ENCODE measurements at regions not wholly inside any gene's neighbourhood (a gene's known extent, or its start where the extent isn't known, plus 50 kb on each side); places are given as distances from the start of the nearest gene placed in this dataset.
A peak's percentile ranks its signal among the peaks of the same experiment; 100 is the strongest.
"Not testable (repeated sequence)": the region's sequence is repeated elsewhere in the genome, so short reads cannot be mapped to it uniquely, and the experiment has no call there.

GRCh38 chr2:180535289-180535688 is 445.1 kb upstream of the UBE2E3 start:
- H2AFZ ChIP-seq (ENCODE audit: low read length) = no peak overlapping the region
- no TSS peak for BruUV-seq (replicated peaks)
- H3K4me1 ChIP-seq (ENCODE audit: insufficient read depth, low read length) = no peaks in the 10 kb centered on the region
- H4K20me1 ChIP-seq (ENCODE audit: low read length) = no peaks in the 10 kb centered on the region
- intact Hi-C loops (cut with micrococcal nuclease) = no loop called here
- no peaks in the 10 kb centered on the region for H3K9me2 ChIP-seq (replicated peaks; ENCODE audit: low read length)
- no peak overlapping the region for H3K4me2 ChIP-seq (ENCODE audit: low read length)
- TF ChIP-seq EZH2phosphoT487 (IDR thresholded peaks at IDR 0.05; ENCODE audit: borderline replicate concordance, low read length) (no peak), EZH2 (IDR thresholded peaks at IDR 0.05; ENCODE audit: low read length, unreplicated experiment) (no peak), CTCF (conservative IDR thresholded peaks at IDR 0.05; ENCODE audit: low read depth, low read length) (no peak)
- CTCF ChIA-PET = no interaction called here
- H3K4me3 ChIP-seq (ENCODE audit: low read length) = no peak overlapping the region
- no peaks in the 10 kb centered on the region for H3K79me2 ChIP-seq (ENCODE audit: low read length)
- no peak overlapping the region for H3K27ac ChIP-seq (ENCODE audit: low read length)
- DNase-seq = no peak
- no peaks in the 10 kb centered on the region for H3K36me3 ChIP-seq (ENCODE audit: low read depth, low read length)
- H3K9ac ChIP-seq (ENCODE audit: low read length) = no peak overlapping the region
- no peaks in the 10 kb centered on the region for H3K9me3 ChIP-seq (ENCODE audit: low read length)
- H3F3A ChIP-seq (ENCODE audit: low read length, unreplicated experiment) = no peaks in the 10 kb centered on the region
- POLR2A ChIA-PET (ENCODE audit: unreplicated experiment) = no interaction called here
- H3K27me3 ChIP-seq (ENCODE audit: low read length) = no peaks in the 10 kb centered on the region
- no peak for ATAC-seq

DNA sequence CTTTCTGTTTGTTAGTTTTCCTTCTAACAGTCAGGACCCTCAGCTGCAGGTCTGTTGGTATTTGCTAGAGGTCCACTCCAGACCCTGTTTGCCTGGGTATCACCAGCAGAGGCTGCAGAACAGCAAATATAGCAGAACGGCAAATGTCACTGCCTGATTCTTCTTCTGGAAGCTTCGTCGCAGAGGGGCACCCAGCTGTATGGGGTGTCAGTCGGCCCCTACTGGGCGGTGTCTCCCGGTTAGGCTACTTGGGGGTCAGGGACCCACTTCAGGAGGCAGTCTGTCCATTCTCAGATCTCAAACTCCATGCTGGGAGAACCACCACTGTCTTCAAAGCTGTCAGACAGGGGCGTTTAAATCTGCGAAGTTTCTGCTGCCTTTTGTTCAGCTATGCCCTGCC is 448.6 kb upstream of the UBE2E3 start:
- H3K4me1 ChIP-seq (ENCODE audit: insufficient read depth, low read length); H3K79me2 ChIP-seq (ENCODE audit: low read length); H3K4me3 ChIP-seq (ENCODE audit: low read length); H3K4me2 ChIP-seq (ENCODE audit: low read length); H3K9me3 ChIP-seq (ENCODE audit: low read length); H3K9ac ChIP-seq (ENCODE audit: low read length); CTCF ChIA-PET; DNase-seq; intact Hi-C loops (cut with micrococcal nuclease); ATAC-seq; H3K36me3 ChIP-seq (ENCODE audit: low read depth, low read length); H2AFZ ChIP-seq (ENCODE audit: low read length); H4K20me1 ChIP-seq (ENCODE audit: low read length); H3F3A ChIP-seq (ENCODE audit: low read length, unreplicated experiment); H3K27ac ChIP-seq (ENCODE audit: low read length); BruUV-seq (replicated peaks); POLR2A ChIA-PET (ENCODE audit: unreplicated experiment); H3K27me3 ChIP-seq (ENCODE audit: low read length); H3K9me2 ChIP-seq (replicated peaks; ENCODE audit: low read length): not testable (repeated sequence)

- intact Hi-C loops (cut with micrococcal nuclease) = loop anchor here (1.0 to 5.0 kb wide), 4 partner anchors 50 to 553 kb away; no protein-coding TSS in a partner anchor
- CTCF ChIA-PET = no interaction called here
- Histone ChIP-seq H3K27me3 (ENCODE audit: low read length) (no peaks in the 10 kb centered on the region), H4K20me1 (ENCODE audit: low read length) (no peaks in the 10 kb centered on the region), H3K4me3 (ENCODE audit: low read length) (no peak overlapping the region), H3K4me2 (ENCODE audit: low read length) (peak overlapping the region; percentile 76), H2AFZ (ENCODE audit: low read length) (peak overlapping the region; percentile 18; the same call in 1 of the 2 replicates), H3F3A (ENCODE audit: low read length, unreplicated experiment) (no peaks in the 10 kb centered on the region), H3K9me2 (replicated peaks; ENCODE audit: low read length) (no peaks in the 10 kb centered on the region), H3K4me1 (ENCODE audit: insufficient read depth, low read length) (peaks cover 52% of the 10 kb centered on the region), H3K27ac (ENCODE audit: low read length) (peak overlapping the region; percentile 96), H3K9me3 (ENCODE audit: low read length) (no peaks in the 10 kb centered on the region), H3K36me3 (ENCODE audit: low read depth, low read length) (no peaks in the 10 kb centered on the region), H3K9ac (ENCODE audit: low read length) (peak overlapping the region; percentile 80), H3K79me2 (ENCODE audit: low read length) (no peaks in the 10 kb centered on the region)
- DNase-seq = no peak
- BruUV-seq (replicated peaks) = TSS peak; percentile 60
- no peak for ATAC-seq
- POLR2A ChIA-PET (ENCODE audit: unreplicated experiment) = interaction anchor here (0.5 kb wide), 1 partner anchor 456 kb away, joined by 4 read pairs; the partner anchor contains the start of gene UBE2E3
- no peak for TF ChIP-seq EZH2phosphoT487 (IDR thresholded peaks at IDR 0.05; ENCODE audit: borderline replicate concordance, low read length)
- TF ChIP-seq CTCF (conservative IDR thresholded peaks at IDR 0.05; ENCODE audit: low read depth, low read length) = no peak
- TF ChIP-seq EZH2 (IDR thresholded peaks at IDR 0.05; ENCODE audit: low read length, unreplicated experiment) = no peak
Observed at GRCh38 chr2:180524499-180524898, 455.9 kb upstream of the UBE2E3 start.
